ENCODE measurements at regions not wholly inside any gene's neighbourhood (a gene's known extent, or its start where the extent isn't known, plus 50 kb on each side); places are given as distances from the start of the nearest gene placed in this dataset.
"Not testable (repeated sequence)": the region's sequence is repeated elsewhere in the genome, so short reads cannot be mapped to it uniquely, and the experiment has no call there.

DNA sequence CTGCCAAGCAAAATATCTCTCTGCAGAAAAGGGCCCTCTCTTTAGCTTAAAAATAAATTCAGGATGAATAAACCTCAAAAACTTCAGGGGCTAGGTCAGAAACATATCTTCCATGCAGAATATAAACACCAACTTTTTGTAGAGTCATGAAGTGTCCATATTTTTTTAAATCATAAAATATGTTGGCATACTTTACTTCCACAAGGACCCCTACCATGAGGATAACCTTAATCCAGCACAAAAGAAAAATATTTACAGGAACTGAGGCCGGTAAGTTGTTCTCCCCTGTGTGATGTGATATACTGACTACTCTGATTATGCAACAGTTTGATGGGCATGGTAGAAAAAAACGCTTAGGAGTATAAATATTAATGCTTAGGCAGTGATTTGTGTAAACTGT, 264.8 kb upstream of the CDH11 start:
- no peak for DNase-seq (ENCODE audit: low read depth in 2 of 2)

DNA sequence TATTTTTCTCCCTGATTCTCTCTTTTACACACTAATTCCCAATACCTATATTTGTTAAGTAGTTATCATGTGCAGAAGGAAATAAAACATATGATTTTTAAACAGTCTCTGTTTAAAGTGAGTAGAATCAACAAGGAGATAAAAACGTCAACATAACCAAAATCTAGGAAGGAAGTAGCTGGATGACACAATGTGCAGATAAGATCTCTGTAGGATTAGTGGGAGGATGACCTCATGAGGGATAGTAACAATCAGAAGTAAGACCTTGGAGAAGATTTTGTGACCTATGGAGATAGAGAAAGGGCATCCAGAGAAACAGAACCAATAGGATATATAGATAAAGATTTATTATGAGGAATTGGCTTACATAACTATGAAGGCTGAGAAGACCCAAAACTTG, 262.6 kb upstream of the CDH11 start:
- DNase-seq (ENCODE audit: low read depth in 2 of 2): no peak

DNA sequence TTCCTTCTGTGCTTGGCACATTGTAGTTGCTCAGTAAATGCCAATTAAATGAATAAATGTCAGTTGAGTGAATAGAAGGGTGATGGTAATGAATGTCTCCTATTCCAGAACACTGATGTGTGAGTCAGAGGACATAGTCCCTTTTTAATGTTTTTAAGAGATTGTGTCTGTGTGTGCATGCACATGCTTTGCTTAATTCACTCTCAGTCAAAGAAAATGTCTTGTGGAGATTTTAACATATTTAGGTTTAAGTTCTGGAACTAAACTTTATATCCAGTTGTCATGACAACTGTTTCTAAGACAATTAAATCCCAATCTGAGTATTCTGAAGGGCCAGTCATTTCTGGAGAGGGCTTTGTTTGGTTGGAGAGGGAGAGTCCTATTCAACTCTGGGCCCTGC, 255.3 kb upstream of the CDH11 start:
- DNase-seq (ENCODE audit: low read depth in 2 of 2): no peak

DNA sequence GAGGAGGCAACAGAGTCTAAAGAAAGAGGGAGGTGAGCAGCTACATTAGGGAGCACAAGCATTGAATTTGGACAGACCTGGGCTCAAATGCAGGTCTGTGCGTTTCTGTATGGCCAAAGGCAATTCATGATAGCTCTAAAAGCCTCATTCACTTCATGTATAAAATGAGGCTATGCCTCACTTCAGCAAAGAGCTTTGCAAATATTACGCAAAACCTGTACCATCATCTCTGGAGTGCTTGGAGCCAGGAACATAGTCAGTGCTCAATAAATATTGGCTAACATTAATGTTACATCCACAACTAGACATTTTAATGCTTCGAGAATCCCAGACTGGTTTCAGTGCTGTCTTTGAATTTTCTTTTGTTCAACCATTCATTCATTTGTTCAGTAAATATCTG, 254.7 kb upstream of the CDH11 start:
- DNase-seq (ENCODE audit: low read depth in 2 of 2): no peak

DNA sequence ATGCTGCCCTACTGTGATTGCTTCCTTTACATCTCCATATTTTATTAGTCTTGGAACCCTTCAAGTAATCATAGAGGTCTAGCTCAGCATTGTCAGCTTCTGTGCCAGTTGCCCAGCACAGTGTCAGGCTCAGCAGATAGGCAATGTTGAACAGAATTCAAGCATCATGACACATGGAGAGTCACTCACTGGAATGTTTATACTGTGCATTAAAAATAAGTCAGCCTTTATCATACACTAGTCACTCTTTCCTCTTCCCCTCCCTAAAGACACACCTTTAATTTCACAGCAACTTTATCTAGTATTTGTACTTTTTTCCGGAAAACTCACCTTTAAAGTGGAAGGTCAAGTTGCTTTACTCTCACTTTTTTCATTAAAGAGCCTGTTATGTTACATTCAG, 253.8 kb upstream of the CDH11 start:
- DNase-seq (ENCODE audit: low read depth in 2 of 2): no peak

DNA sequence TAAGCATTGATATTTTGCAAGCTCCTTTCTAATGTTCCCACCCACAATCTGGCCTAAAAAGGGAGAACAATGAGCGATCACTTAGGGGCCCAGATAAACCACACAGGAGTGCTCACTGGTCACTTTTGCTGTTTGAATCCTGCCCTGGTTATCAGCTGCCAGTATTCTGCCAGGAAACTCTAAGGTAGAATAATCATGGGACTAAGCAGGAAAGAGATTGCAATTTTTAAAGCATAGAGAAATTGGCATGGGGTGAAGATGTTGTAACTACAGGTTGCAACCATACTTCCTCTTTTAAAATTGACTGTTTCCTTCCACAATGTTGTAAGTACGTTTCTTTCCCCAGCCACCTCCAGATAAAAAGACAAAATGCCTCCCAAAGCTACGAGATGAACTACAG, 251.2 kb upstream of the CDH11 start:
- DNase-seq (ENCODE audit: low read depth in 2 of 2): no peak

DNA sequence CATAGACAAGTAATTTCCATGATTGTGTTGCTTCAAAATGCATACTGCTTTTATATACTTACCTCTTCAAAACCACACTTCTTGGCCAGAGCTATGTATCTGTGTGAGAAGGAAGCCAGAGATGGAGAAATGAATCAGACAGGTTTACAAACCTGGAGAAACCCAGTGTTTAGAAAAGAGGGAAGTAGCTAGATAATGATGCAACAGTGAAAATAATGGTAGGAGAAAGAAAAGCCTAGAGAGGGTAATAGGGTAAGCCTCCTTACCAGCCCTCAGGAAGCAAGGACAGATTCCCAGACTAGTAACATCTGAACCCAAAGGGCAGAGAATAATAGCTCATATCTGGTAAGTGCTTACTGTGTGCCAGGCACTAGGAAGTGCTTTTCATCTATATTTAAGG, 250.3 kb upstream of the CDH11 start:
- no peak for DNase-seq (ENCODE audit: low read depth in 2 of 2)

DNA sequence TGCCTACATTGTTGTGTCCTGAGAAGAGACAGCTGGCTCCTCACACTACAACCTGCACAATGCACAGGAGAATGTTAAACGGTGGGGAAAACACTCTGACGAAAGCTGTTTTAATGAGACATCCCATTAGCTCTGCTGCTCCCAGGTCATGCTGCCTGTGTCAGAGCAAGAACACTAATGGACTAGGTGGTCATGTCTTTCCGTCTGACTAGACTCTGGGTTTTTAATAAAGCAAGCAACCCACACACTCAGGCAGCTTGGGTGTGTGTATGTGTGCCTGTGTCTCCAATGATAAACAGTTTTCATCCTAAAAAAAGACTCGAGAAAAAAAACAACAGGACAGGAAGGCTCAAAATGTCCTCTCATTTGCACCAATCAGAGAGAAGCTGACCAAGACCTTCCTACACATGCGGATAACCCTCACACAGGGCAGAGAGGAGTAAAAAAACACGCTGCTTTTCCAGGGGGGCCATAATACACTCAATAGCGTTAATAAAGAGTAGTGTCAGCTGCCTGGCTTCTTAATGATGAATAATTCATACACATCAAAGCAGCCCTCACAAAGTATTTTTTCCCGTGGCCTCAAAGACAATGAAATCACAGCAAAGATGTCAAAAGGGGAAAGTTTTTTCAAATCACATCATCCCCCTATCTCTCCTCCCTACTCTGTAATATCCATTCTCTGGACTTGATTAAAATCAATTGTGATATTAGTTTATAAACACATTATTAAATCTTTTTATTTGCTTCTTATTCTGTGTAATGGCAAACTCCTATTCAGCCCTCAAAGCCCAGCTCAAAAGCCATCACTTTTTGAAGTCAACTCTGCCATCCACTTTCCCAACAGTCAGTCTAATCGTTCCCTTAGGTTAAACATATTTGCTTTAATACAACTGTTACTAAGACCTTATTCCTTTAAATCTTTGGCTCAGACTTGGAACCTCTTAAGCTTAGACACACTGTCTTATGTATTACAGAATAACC, 244.2 kb upstream of the CDH11 start:
- DNase-seq (ENCODE audit: low read depth in 2 of 2): no peak

DNA sequence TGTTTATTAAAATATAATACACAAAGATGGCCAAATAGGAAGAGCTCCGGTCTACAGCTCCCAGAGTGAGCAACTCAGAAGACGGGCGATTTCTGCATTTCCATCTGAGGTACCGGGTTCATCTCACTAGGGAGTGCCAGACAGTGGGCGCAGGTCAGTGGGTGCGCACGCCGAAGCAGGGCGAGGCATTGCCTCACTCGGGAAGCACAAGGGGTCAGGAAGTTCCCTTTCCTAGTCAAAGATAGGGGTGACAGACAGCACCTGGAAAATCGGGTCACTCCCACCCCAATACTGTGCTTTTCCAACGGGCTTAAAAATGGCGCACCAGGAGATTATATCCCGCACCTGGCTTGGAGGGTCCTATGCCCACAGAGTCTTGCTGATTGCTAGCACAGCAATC, 234.9 kb upstream of the CDH11 start:
- DNase-seq (ENCODE audit: low read depth in 2 of 2): not testable (repeated sequence)

DNA sequence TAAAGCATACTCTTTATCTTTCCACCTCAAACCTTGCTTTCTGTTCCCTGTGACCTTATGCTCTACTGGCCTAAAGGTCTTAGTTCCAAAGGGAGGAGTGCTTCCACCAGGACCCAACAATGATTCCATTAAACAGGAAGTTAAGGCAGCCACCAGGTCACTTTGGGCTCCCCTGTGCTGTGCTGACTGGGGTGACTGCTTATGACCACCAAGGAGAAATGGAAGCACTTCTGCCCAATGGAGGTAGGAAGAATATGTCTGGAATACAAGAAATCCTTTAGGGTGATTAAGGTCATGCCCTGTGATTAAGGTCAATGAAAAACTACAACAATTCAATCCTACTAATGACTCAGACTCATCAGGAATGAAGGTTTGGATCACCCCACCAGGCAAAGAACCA, 233.8 kb upstream of the CDH11 start:
- no peak for DNase-seq (ENCODE audit: low read depth in 2 of 2)

DNA sequence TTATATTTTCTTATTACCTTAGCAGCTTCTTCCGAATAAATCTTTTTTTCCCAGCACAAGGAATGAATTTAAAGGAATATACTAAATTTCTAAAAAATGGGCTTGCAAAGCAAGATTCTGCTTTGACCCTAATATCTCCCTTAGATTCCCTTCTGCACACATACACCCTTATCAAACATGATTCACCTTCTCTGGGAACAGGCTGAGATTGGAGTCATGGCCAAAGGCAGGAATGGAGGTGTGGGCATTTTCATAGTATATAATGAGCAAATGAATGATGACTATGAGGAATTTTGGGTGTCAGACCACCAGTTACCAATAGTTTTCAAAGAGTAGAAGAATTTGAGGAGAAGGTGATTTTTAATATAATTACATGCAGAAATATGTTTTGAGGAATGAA, 231.3 kb upstream of the CDH11 start:
- no peak for DNase-seq (ENCODE audit: low read depth in 2 of 2)

DNA sequence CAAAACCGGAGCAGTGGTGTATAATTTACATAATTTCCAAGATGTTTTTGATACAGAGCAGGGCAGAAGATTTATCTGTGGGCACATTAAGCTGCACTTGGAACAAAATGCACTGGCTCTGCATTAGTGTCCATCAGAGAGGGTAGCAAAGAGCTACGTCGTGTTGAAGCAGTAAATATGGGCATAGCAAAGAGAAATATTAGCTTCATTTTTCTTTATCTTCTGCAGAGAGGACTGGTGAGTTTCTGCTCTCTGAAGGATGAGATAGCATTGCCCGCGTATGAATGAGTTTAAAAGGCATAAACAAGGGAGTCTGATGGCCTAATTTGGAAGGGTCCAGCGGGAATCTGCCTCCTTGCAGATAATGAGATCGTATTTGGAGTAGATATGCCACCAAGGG, 227.8 kb upstream of the CDH11 start:
- no peak for DNase-seq (ENCODE audit: low read depth in 2 of 2)

DNA sequence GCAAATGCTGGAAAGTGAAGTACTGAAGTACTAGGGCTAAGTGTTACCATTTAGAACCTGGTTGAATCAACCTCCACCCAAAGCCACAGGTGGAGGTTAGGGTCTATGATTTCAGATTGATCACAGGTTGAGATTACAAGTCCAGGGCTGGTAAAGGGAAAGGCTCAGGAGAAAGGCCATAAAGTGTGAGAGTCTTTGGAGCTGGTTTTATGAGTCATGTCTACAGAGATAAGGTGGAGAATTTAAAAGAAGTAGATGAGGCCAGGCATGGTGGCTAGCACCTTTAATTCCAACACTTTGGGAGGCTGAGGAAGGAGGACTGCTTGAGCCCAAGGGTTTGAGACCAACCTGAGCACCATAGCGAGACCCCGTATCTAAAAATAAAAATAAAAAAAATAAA, 221.7 kb upstream of the CDH11 start:
- no peak for DNase-seq (ENCODE audit: low read depth in 2 of 2)

DNA sequence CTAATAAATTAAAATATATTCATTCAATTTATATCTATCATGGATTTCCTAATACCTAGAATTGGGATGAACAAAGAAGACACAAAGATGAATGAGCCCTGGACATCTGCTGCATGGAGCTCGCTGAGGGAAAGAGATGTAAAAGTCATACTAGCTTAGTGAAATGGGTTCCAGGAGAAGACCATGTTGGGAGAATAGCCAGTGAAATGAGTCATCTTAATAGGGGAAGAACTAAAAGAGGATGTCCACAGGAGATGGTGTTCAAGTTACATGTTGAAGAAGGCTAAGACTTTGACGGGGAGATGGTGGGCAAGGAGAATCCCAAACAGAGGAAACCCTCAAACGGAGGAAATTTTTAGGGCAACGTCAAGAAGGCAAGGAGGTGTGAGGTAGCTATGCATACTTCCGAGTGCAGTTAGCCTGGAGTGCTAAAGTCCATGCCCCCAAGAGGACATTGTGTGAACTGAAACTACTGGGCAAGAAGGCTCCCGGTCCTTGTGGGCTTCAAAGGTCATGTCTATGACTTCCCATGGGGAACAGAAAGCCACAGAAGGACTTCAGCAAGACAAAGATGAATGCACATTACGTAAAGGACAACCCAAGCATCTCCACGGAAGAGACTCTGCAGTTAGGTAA, 220.5 kb upstream of the CDH11 start:
- DNase-seq (ENCODE audit: low read depth in 2 of 2): no peak

DNA sequence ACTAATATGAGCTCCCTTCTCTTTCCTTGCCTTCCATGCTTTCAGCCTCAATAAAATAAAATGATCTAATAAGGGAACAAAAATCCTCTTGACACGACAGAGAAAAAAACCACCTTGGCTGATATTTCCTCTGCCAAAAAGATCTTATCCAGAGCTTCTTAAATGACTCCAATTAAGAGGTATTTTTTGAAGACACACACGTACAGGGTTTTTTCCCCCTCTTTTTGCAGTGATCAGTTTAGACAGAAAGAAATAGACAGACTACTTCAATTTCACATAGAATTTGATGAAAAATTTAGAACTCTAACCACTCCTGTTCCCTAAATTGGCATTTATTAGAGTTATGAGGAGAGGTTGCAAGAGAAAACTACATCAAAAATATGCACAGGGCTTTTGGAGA, 217.2 kb upstream of the CDH11 start:
- no peak for DNase-seq (ENCODE audit: low read depth in 2 of 2)

DNA sequence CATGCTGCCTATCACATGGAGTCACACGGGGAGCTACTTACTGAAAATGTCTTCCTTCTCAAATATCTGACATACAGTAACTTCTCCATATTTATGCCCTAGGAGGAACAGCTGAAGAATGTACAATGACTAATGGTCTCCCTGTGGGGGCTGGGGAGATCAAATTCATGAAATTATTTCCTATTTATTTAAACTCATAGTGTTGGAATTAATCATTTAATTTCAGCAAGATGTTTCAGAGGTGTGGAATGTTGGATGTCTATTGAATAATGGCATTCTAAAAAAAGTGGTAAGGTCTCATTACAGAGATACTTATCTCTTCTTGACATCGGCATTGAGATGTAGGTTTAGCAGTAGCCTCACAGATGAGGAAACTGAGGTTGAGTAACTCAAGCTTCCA, 214.3 kb upstream of the CDH11 start:
- no peak for DNase-seq (ENCODE audit: low read depth in 2 of 2)

DNA sequence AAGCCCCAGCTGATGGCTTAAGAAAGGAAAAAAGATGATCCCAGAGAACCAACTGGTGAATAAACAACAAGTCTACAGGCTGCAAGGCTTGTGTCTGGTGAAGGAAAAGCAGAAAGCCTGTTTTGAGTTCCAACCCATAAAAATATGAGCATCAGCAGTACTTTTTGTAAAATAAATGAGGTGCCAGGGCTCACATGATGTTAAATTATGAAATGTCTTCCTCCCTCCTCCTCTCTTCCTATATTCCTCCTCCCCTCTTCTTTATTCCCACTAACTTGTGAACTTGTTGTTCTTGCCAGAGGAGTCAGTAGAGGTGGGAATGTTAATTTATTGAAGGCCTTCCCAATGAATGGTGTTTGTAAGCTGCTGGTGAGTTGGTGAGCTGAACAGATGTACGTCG, 212.2 kb upstream of the CDH11 start:
- no peak for DNase-seq (ENCODE audit: low read depth in 2 of 2)

DNA sequence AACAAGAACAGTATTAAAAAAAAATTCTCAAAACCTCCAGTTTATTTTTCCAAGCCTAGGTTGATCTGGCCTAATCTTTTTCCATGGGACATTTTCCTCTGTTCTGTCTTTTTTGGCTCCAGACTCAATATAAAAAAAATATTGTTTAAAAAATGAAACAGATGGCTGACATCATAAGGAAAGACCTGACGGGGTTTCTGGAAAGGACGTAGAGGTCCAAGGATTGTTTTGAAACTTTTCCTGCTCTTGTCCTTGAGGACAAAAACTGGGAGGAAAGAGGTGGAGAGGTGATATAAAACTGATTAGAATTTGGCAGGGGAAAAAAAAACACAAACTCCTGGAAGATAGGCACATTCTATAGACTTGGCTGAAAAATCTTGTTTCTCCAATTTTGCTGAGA, 211.4 kb upstream of the CDH11 start:
- no peak for DNase-seq (ENCODE audit: low read depth in 2 of 2)

DNA sequence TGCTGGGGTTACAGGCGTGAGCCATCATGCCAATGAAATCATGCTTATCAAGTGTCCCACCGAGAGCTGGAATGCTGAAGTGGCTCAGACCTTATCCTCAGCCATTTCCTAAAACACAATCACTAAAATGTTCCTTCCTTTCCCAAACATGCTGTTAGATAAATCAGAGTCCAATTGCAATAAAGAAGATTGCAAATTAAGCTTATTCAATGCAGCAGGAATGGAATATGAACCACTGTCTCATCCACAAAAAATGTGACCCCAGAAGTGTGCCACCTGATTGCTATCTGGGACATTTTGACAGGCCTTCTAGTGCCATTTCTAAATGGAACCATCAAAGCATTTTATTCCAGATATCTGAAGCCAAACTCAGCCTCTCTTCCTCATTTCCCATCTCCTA, 205.5 kb upstream of the CDH11 start:
- no peak for DNase-seq (ENCODE audit: low read depth in 2 of 2)

DNA sequence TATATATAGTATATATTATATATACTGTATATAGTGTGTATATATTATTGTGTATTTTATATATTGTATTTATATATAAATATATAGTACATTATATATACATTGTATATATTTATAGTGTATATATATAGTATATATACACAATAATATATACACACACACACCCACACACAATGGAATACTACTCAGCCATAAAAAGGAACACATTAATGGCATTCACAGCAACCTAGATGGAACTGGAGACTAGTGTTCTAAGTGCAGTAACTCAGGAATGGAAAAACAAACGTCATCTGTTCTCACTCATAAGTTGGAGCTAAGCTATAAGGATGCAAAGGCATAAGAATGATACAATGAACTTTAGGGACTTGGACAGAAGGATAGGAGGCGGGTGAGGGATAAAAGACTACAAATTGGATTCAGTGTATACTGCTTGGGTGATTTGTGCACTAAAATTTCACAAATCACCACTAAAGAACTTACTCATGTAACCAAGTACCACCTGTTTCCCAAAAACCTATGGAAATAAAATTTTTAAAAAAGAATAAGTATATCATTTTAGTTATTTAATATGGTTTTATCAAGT, 201.9 kb upstream of the CDH11 start:
- DNase-seq (ENCODE audit: low read depth in 2 of 2): no peak

DNA sequence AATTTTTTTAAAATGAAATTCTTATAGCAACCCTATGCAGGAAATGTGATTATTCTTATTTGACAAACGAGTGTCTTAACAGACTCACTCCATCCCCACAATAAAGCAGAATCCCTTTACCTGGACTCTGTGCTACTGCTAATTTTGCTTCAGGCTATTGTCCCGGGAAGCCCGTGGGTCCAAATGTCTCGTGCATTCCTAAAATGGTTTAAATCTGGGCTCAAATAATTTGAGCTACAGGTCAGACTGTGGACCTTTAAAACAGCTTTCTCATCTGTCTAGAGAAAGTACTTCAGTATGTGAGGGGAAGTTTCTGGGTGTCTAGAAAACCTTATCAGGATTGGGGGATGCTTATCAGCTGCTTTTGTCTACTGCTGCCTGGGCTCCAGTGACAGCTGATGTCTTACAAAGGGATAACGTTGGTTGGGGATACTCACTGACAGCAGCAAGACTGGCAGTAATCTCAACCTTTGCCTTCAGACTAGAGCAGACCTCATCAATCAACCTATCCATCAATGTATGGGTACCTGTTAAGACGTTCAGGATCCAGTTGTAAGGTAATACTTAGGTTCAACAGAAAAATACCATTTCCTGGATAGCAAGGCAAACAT, 197.9 kb upstream of the CDH11 start:
- DNase-seq (ENCODE audit: low read depth in 2 of 2): no peak

DNA sequence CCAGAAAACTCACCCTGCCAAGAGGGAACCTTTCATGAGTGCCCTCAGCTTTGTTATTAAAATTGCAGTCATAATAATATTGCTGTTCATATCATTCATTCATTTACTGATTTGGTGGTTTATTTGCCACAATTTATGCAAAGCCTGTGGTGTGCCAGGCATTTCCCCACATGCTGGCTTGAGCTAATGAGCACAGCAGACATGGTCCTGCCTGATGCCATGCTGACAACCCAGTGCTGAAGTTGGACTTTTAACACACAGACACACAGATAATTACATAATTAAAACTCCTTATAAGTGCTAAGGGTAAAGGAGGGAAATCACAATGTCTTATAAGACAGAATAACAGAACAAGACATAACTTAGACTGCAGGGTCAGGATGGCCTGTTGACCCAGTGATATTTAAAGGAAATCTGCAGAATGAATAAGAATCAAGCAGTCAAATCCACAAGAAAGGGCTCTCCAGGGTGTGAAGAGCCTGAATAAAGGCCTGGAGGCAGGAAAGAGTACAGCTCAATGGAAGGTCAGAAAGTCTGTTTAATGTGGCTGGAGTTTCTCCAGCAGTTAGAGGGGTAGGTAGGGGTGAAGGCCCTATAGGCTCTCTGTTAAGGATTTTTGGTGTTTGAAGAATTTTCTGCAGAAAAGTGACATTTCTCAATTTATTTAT, 196.9 kb upstream of the CDH11 start:
- DNase-seq (ENCODE audit: low read depth in 2 of 2): no peak

Measured in stimulated activated CD8-positive, alpha-beta memory T cell treated with anti-CD3 and anti-CD28 coated beads, Interleukin-2, amount 100 ng/mL, for 1 hour (primary cell).